ENCODE measurements at regions not wholly inside any gene's neighbourhood (a gene's known extent, or its start where the extent isn't known, plus 50 kb on each side); places are given as distances from the start of the nearest gene placed in this dataset.

GRCh38 chr17:69761767-69762321 is 313.2 kb upstream of the KCNJ16 start:
- H3K27me3 ChIP-seq = no peaks in the 10 kb centered on the region
- TF ChIP-seq POLR2A (IDR thresholded peaks at IDR 0.05) (no peak), CTCF (IDR thresholded peaks at IDR 0.05 in 4 of 5, conservative IDR thresholded peaks at IDR 0.05 in 1 of 5) (no peak)
- intact Hi-C loops (cut with DNase I; ENCODE audit: low total_unique reads) = no loop called here
- in situ Hi-C loops (cut with MboI; ENCODE audit: low sequenced_read_pairs in 4 of 4) = no loop called here
- DNase-seq = peak in 1 of 2 donors; percentile 9
- no peaks in the 10 kb centered on the region for H3K36me3 ChIP-seq
- no peaks in the 10 kb centered on the region for H3K9me3 ChIP-seq
- ATAC-seq = peak in 1 of 2 donors; percentile 60
- H3K4me1 ChIP-seq = no peaks in the 10 kb centered on the region
- no peak overlapping the region for H3K4me3 ChIP-seq
- no peak overlapping the region for H3K27ac ChIP-seq

- H3K9me3 ChIP-seq = no peaks in the 10 kb centered on the region
- no peak overlapping the region for H3K27ac ChIP-seq
- no peak overlapping the region for H3K4me3 ChIP-seq
- in situ Hi-C loops (cut with MboI; ENCODE audit: low sequenced_read_pairs in 4 of 4) (no loop called here), intact Hi-C loops (cut with DNase I; ENCODE audit: low total_unique reads) (no loop called here)
- DNase-seq (no peak), ATAC-seq (no peak)
- no peaks in the 10 kb centered on the region for H3K4me1 ChIP-seq
- H3K27me3 ChIP-seq = no peaks in the 10 kb centered on the region
- TF ChIP-seq CTCF (IDR thresholded peaks at IDR 0.05 in 4 of 5, conservative IDR thresholded peaks at IDR 0.05 in 1 of 5) (no peak), POLR2A (IDR thresholded peaks at IDR 0.05) (no peak)
- no peaks in the 10 kb centered on the region for H3K36me3 ChIP-seq
Measured at GRCh38 chr17:69762359-69762758, 312.7 kb upstream of the KCNJ16 start.

GRCh38 chr17:69762766-69763165 is 312.3 kb upstream of the KCNJ16 start:
- no peak overlapping the region for H3K27ac ChIP-seq
- in situ Hi-C loops (cut with MboI; ENCODE audit: low sequenced_read_pairs in 4 of 4) (no loop called here), intact Hi-C loops (cut with DNase I; ENCODE audit: low total_unique reads) (no loop called here)

GRCh38 chr17:69763503-69763902 is 311.5 kb upstream of the KCNJ16 start:
- Histone ChIP-seq H3K36me3 (no peaks in the 10 kb centered on the region), H3K4me3 (no peak overlapping the region), H3K27me3 (no peaks in the 10 kb centered on the region), H3K27ac (no peak overlapping the region), H3K9me3 (no peaks in the 10 kb centered on the region), H3K4me1 (no peaks in the 10 kb centered on the region)
- DNase-seq (no peak), ATAC-seq (no peak)
- intact Hi-C loops (cut with DNase I; ENCODE audit: low total_unique reads) (no loop called here), in situ Hi-C loops (cut with MboI; ENCODE audit: low sequenced_read_pairs in 4 of 4) (no loop called here)
- TF ChIP-seq CTCF (IDR thresholded peaks at IDR 0.05 in 4 of 5, conservative IDR thresholded peaks at IDR 0.05 in 1 of 5) (no peak), POLR2A (IDR thresholded peaks at IDR 0.05) (no peak)

More at GRCh38 chr17:69762766-69763165, 312.3 kb upstream of the KCNJ16 start:
- ATAC-seq (no peak), DNase-seq (no peak)
- H3K36me3 ChIP-seq = no peaks in the 10 kb centered on the region
- no peaks in the 10 kb centered on the region for H3K27me3 ChIP-seq
- TF ChIP-seq CTCF (IDR thresholded peaks at IDR 0.05 in 4 of 5, conservative IDR thresholded peaks at IDR 0.05 in 1 of 5) (no peak), POLR2A (IDR thresholded peaks at IDR 0.05) (no peak)
- no peak overlapping the region for H3K4me3 ChIP-seq
- no peaks in the 10 kb centered on the region for H3K9me3 ChIP-seq
- H3K4me1 ChIP-seq = no peaks in the 10 kb centered on the region

- in situ Hi-C loops (cut with MboI; ENCODE audit: low sequenced_read_pairs in 4 of 4) = no loop called here
- no peaks in the 10 kb centered on the region for H3K4me1 ChIP-seq
- ATAC-seq (no peak), DNase-seq (no peak)
- no peak overlapping the region for H3K27ac ChIP-seq
- intact Hi-C loops (cut with DNase I; ENCODE audit: low total_unique reads) = no loop called here
- no peaks in the 10 kb centered on the region for H3K36me3 ChIP-seq
- no peaks in the 10 kb centered on the region for H3K9me3 ChIP-seq
- no peak for TF ChIP-seq POLR2A (IDR thresholded peaks at IDR 0.05)
- no peak for TF ChIP-seq CTCF (IDR thresholded peaks at IDR 0.05 in 4 of 5, conservative IDR thresholded peaks at IDR 0.05 in 1 of 5)
- no peak overlapping the region for H3K4me3 ChIP-seq
- no peaks in the 10 kb centered on the region for H3K27me3 ChIP-seq
Measured at GRCh38 chr17:69764146-69764545, 310.9 kb upstream of the KCNJ16 start.
